Glomerular visceral epithelial cell (primary cell): ENCODE measurements at regions not wholly inside any gene's neighbourhood (a gene's known extent, or its start where the extent isn't known, plus 50 kb on each side); places are given as distances from the start of the nearest gene placed in this dataset.
A peak's percentile ranks its signal among the peaks of the same experiment; 100 is the strongest.
"Not testable (repeated sequence)": the region's sequence is repeated elsewhere in the genome, so short reads cannot be mapped to it uniquely, and the experiment has no call there.

Experiments
- DNase-seq: peaks from one replicate; pipeline ENCODE4 v3.0.0-alpha.2; 2016; ENCODE audit errors: extremely low spot score

DNA sequence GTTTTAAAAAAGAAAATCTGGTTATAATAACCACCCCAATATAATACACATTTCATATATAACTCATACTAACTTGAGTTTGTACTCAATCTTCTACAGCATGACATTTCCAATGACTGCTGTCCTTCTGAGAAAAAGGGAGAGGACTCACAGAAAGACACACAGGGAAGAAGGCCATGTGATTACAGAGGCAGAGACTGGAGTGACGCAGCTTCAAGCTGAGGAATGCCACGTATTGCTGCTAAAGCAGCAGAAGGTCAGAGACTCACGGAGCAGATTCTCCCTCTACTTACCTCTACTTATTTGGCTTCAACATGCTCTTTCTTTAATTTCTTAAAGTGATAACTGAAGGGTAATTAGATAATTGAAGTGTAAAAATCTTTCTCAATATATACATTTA is 753.5 kb upstream of the PKDCC start:
- no peak for DNase-seq

DNA sequence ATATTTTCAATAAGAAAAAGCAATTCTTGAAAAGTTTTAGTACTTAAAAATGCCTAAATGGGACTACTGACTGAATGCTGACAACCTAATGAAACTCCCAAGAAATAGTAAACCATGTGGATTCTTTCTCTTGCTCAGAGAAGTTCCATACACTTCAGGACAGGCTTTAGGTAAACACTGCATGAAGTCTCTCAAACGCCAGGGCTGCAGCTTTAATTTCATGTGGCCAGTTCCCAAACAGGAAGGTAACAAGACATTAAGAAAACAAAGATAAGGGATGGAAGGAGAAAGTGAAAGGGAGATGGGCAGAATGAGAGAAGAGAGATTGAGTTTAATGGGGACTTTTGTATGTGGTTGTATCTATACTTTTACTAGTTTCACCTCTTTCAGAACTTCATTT is 734.7 kb upstream of the PKDCC start:
- DNase-seq, result no peak

DNA sequence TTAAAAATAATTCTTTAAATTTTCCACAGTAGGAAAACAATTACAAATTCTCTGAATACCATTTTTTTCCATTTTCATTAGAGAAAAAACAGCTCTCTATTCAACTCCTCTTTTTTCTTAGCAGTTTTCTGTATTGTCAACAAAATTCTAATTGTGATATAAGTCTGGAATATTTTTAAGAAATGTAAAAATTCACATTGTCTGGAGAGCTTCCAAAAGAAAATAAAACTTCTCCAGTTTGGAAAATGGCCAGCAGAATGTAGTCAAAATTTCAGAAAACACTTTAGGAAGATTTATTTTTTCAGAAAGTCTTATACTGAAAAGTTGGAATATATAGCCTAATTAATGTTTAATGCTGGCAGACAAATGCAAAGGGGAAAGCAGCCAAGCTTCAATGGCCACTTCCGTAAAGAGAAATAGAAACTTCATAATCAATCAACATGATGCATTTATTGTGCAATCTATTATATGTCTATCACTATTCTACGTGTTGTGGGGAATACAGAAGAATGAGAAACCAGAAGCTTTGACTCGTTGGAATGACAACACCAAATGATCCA is 733.2 kb upstream of the PKDCC start:
- no peak for DNase-seq

DNA sequence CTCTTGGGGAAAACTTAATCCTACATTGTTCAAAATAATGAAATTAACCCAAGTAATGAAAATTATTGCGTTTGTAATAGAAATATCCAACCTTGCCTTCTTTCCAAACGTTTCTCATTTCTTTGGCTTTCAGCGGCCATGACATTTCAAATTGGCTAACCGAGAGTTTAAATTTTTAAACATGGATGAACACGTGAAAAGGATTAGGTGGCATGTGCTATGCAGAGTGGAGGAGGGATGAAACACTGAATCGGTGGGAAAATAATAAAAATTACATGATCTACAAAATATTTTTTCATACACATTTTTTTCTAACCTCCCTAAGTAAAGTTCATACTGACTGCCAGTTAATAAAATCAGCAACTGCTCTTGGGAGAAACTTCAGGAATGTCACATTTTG is 728.4 kb upstream of the PKDCC start:
- no peak for DNase-seq

DNA sequence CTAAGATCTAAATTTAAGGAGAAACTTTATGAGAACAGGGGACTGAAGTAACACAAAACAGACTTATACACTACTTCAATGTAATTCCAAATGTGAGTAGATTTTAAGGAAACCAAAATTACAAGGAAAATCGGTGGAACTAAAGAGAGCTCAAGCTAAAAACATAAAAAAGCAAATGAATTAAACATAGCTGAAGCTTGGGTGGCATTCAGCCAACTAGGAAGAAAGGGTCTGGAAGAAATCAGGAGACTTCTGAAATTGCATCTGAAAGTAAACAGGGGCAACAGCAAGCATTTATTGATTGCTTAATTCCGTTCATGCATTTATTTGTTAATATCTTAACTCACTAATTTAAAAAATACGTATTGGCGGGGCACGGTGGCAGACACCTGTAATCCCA is 727.3 kb upstream of the PKDCC start:
- no peak for DNase-seq

DNA sequence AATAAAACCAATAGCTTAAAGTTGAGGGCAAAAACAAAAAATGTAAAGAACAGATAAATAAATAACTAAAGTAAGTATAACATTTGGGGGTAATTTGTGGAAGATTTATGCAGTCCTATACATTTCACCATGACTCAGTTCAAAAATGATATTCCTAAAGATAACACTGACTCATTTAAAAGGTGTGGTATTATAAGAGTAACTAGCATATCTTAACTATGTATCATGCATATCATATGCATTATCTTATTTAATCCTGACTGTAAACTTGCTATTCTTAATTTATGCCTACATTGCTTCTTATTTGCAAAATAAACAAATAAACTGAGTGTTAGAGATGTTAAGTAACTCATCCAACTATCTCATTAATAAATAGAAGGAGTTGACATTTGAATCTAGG is 726.5 kb upstream of the PKDCC start:
- no peak for DNase-seq

DNA sequence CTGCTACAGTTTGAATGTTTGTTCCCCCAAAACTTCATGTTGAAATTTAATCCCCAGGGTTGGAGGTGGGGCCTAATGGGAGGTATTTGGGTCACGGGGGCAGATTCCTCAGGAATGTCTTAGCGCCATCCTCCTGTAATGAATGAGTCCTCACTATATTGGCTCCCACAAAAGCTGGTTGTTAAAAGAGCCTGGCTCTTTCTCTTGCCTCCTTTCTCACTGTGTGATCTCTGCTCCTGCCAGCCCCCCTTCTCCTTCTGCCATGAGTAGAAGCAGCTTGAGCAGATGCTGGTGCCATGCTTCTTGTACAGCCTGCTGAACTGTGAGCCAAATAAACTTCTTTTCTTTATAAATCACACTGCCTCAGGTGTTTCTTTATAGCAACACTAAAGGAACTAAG is 721.0 kb upstream of the PKDCC start:
- no peak for DNase-seq

DNA sequence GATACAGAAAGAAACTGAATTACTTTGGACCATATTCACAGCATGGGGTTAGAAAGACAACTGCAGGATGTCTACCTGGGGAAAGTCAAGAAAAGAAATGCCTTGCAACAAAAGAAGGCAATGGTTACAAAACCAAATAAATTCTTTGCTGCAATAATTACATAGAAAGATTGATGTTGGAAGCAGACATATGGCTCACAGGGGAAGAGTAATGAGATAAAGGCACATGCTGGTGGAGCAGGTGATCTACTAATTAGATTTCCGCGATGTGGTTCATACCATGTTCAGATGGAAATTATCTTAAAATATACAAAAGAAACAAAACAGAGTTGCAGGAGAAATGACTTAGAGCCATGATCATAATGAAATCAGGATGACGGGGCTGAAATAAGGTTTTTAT is 718.8 kb upstream of the PKDCC start:
- DNase-seq, result no peak

DNA sequence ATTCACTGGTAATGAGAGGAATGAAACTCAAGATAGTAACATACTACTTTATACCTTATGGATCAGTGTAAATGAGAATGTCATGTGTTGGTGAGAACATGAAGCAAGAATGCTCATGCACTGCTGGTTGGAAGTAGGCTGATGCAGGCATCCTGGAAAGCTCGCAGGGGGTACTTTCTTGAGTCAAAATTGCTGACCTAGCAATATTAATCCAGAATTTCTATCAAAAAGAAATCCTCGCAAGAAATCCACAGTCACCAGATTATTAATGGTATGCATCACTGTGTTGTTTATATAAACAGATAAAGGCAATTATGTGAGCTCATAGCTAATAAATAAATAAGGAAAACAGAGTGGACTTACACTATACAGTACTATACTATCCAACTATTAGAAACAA is 713.7 kb upstream of the PKDCC start:
- no peak for DNase-seq

DNA sequence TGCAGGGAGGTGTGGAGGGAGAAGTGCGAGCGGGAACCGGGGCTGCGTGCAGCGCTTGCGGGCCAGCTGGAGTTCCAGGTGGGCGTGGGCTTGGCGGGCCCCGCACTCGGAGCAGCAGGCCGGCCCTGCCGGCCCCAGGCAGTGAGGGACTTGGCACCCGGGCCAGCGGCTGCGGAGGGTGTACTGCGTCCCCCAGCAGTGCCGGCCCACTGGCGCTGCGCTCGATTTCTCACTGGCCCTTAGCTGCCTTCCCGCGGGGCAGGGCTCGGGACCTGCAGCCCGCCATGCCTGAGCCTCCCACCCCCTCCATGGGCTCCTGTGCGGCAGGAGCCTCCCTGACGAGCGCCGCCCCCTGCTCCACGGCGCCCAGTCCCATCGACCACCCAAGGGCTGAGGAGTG is 712.2 kb upstream of the PKDCC start:
- not testable (repeated sequence) for DNase-seq

DNA sequence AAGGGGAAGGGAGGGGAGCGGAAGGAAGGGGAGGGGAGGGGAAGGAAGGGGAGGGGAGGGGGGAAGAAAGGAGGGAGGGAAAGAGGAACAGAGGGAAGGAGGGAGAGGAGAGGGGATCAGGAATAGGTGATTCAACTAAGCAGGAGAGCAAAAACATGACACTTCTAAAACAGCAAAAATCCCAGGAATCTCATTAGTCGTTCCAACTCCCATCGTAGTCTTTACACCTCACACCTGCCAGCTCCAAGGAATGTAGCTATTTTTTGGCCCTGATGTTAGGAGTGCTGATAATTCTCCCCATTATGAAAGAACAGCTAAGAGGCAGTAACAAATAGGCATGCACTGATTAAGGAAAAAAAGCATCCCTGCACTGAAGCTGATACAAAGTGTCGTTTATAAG is 709.9 kb upstream of the PKDCC start:
- DNase-seq, result no peak

DNA sequence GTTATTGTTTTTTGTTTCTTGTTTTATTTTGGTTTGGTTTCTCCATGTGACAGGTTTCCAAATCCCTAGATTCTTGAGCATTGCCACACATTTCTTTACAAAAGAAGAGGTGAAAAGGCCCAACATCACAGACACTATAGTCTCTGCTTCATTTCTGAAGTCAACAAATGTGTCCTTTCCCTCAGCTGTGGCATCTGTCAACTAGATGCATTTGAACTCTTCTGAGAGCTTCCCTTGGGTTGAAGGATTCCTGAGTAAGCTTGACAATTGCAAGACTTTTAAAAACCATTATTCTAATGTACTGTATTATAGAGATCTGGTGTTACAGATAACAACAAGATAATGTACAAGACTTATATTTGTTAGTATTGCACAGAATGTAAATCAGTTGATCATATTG is 703.3 kb upstream of the PKDCC start:
- DNase-seq, result no peak

DNA sequence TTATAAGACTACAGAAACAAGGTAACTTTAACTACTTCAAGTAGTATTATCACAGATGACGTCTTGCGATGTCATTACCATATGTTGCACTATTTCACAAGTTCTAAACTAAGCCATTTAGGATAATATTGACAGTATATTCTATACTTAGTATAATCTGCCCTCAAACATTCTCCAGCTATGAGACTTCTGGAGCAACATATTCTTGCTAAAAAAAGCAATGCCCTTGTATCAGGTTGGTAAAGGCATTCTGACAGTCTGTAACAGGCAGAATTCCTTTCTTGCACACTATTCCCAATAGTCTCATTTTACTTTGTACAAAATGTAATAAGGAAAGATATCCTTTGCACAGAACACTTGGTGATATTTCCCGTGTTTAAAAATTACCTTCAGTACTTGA is 694.8 kb upstream of the PKDCC start:
- no peak for DNase-seq

DNA sequence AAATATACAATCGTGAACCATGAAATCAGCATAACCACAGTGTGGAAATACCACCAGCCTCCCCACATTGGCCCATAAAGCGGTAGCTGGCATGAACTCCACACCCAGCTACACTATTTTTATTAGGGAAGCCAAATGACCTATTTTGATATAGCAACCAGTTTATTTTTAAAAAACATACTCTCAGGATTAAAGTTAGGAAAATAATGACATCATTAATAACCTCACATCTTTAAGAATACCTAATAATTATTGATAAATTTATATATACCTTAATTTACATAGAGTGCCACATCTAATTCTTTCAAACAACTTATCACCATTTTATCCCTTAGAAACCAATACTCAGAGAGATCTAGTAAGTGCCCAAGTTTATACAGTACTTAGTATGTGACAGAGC is 692.0 kb upstream of the PKDCC start:
- DNase-seq, result no peak

DNA sequence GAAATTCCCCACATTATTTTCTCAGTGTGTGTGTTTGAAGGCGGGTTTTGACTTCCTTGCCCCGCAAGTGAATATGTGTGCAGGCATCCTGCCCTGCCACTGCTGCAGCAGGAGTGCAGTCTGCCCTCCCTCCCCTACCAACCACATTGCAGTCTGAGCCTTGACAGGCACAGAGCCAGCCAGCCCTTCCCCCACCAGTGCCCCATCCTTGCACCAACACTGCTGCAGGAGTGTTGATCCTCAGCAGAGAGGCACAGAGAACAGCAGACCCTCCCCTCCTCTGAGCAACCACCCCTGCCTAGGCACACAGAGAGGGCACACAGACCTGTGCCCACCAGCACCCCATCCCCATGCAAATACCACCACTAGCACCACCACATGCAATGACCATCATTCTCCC is 683.0 kb upstream of the PKDCC start:
- no peak for DNase-seq

DNA sequence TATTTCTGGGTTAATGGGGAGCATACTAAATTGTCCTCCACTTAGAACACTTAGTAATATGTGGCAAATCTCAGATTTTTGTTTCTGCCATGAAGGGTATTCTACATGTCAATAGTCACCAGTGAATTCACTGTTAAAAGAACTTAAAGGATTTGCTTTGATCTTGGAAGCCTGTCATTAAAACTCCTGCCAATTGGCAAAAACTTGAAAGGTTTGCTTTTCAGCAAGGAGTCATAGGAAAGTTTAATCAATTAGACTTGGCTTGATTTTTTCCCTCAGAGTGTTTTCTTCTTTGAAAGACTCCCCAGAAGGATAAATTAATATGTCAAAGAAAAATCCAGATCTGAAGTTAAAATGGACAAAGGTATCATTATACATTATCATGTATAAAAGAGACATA is 671.9 kb upstream of the PKDCC start:
- no peak for DNase-seq

DNA sequence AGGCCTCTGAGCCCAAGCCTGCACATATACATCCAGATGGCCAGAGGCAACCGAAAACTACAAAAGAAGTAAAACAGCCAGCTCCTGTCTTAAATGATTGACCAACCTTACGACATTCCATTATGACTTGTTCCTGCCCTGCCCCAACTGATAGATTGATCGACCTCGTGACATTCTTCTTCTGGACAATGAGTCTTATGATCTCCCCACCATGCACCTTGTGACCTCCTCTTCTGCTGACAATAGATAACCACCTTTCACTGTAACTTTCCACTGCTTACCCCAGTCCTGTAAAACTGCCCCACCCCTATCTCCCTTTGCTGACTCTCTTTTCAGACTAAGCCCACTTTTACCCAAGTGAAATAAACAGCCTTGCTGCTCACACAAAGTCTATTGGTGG is 670.0 kb upstream of the PKDCC start:
- DNase-seq, result no peak

DNA sequence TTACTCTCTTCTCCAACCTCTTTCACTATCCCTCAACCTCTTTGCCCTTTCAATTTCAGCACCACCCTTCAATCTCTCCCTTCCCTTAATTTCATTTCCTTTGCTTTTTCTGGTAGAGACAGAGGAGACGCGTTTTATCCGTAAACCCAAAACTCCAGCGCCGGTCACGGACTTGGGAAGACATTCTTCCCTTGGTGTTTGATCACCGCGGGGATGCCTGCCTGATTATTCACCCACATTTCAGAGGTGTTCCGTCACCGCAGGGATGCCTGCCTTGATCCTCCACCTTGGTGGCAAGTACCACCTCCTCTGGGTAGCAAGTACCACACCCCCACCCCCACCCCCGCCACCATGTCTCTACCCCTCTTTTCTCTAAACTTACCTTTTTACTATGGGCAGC is 669.4 kb upstream of the PKDCC start:
- DNase-seq, result no peak

DNA sequence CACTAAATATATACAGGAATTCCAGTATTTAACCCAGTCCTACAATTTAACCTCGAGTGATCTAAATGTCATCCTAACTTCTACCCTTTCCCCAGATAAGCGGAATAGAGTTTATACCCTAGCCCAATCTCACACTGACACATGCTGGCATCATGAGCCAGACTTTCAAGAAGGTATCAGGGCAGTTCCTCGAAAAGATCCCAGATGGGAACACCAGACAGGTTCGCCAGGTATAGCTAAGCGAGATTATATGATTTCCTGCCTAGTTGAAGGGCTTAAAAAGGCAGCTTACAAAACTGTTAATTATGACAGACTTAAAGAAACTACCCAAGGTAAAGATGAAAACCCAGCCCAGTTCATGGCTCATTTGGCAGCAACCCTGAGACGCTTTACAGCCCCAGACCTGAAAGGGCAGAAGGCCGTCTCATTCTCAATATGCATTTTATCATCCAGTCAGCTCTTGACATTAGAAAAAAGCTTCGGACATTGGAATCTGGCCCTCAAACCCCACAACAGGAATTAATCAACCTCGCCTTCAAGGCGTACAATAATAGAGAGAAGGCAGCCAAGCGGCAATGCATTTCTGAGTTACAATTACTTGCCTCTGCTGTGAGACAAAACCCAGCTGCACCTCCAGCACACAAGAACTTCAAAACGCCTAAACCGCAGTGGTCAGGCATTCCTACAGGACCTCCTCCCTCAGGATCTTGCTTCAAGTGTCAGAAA is 668.2 kb upstream of the PKDCC start:
- DNase-seq, result peak; percentile 7

DNA sequence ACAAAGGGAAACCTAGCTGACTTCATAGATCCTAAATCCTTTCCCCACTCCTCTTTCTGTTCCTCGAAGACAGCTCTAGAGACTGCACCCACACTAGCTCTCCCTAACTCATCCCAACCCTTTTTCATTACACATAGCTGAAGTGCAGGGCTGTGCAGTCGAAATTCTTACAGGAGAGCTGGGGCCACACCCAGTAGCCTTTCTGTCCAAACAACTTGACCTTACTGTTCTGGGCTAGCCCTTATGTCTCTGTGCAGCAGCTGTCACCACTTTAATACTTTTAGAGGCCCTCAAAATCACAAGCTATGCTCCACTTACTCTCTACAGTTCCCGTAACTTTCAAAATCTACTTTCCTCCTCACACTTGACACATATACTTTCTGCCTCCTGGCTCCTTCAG is 666.1 kb upstream of the PKDCC start:
- DNase-seq, result no peak

DNA sequence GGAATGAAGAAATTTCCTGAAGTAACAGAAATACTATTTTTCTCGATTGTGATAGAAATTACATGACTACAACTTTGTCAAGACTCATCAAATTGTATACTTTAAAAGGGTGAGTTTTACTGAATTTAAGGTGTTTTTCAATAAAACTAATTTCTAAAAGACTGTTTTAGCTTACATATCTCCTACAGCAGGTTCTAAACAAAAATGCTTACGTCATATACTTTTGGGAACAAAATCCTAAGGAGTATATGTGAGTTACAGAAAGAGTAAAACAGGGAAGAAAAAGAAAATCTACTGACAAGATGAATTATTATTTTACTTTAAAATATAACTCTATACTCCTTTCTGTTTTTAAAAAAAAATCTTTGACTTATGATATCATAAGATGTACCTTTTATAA is 660.3 kb upstream of the PKDCC start:
- no peak for DNase-seq

DNA sequence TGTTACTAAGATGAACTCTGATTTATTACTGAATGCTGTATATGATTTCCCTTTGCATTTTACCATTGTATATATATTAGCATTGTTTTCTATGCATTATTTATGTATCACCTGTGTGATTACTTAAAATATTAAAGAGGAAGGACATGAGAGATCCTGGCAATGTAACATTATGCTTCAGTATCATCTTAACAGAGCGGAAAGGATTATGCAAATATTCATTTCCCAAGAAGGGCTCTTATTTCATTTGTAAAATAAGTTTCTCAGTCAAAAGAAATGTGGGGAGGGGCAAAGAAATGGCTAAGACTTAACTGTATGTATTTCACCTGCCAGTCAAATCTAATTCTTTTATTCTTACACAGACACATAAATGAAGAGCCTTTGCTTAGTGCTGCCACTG is 654.2 kb upstream of the PKDCC start:
- no peak for DNase-seq

DNA sequence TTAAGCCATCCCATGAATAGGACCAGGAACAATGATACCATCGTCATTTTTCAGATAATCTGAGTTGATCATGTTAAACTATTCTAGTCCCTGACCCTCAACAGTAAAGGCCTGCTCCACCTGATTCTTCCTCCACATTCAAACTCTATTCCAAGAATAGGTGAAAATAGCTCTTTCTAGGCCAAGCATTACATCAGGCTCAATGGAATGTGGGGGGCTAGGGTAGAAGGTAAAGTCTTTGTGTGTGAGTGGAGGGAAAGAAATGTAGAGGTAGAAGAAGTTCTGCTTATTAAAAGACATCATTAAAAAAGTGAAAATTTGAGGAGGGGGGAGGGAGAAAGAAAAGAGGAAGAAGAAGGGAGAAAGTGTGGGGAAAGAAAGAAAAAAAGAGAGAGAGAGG is 653.3 kb upstream of the PKDCC start:
- no peak for DNase-seq

DNA sequence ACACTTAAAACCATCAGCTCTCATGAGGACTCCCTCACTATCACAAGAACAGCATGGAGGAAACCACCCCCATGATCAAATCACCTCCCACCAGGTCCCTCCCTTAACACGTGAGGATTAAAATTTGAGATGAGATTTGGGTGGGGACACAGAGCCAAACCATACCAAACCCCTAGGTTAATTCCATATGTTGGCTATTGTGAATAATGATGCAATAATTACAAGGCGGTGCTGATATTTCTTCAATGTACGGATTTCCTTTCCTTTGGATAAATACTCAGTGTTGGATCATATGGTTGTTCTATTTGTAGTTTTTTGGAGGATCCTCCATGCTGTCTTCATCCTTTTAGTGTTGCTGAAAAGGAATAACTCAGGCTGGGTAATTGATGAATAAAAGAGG is 652.1 kb upstream of the PKDCC start:
- no peak for DNase-seq
